ENCODE measurements at regions not wholly inside any gene's neighbourhood (a gene's known extent, or its start where the extent isn't known, plus 50 kb on each side); places are given as distances from the start of the nearest gene placed in this dataset.
"Not testable (repeated sequence)": the region's sequence is repeated elsewhere in the genome, so short reads cannot be mapped to it uniquely, and the experiment has no call there.

GRCh38 chr6:28664870-28665396, 139.3 kb downstream of the GPX5 start:
- Mint-ChIP-seq H3K4me3 (no peak overlapping the region), H3K4me1 (no peaks in the 10 kb centered on the region), H3K27me3 (peaks cover 36% of the 10 kb centered on the region), H3K36me3 (no peaks in the 10 kb centered on the region), H3K27ac (no peak overlapping the region), H3K9me3 (peaks cover 0 to 5% (median 1%) of the 10 kb centered on the region in 7 donors)
- Histone ChIP-seq H3K9me3 (ENCODE audit: control insufficient read depth in 2 of 2, low read length in 2 of 2) (no peaks in the 10 kb centered on the region), H3K4me3 (ENCODE audit: low read depth, low read length) (no peak overlapping the region), H3K4me1 (ENCODE audit: control insufficient read depth, insufficient read depth, low read length, poor library complexity, severe bottlenecking) (no peaks in the 10 kb centered on the region), H3K27ac (ENCODE audit: insufficient read depth, low read length, poor library complexity, severe bottlenecking) (no peak overlapping the region), H3K36me3 (ENCODE audit: control insufficient read depth, insufficient read depth, low read length) (no peaks in the 10 kb centered on the region), H3K27me3 (ENCODE audit: control insufficient read depth, insufficient read depth, low read length) (peaks cover 5% of the 10 kb centered on the region)
- DNase-seq (no peak), ATAC-seq (ENCODE audit: low read depth in 2 of 2) (no peak)

- Histone ChIP-seq H3K27me3 (ENCODE audit: control insufficient read depth, insufficient read depth, low read length) (peaks cover 32% of the 10 kb centered on the region), H3K36me3 (ENCODE audit: control insufficient read depth, insufficient read depth, low read length) (no peaks in the 10 kb centered on the region), H3K27ac (ENCODE audit: insufficient read depth, low read length, poor library complexity, severe bottlenecking) (no peak overlapping the region), H3K4me1 (ENCODE audit: control insufficient read depth, insufficient read depth, low read length, poor library complexity, severe bottlenecking) (no peaks in the 10 kb centered on the region), H3K9me3 (ENCODE audit: control insufficient read depth in 2 of 2, low read length in 2 of 2) (no peaks in the 10 kb centered on the region), H3K4me3 (ENCODE audit: low read depth, low read length) (no peak overlapping the region)
- Mint-ChIP-seq H3K4me1 (peaks cover 0 to 14% (median 2%) of the 10 kb centered on the region in 4 donors), H3K4me3 (peak overlapping the region in 2 of 4 donors; percentile 70 to 79), H3K9me3 (peaks cover 0 to 4% (median 0%) of the 10 kb centered on the region in 7 donors), H3K36me3 (no peaks in the 10 kb centered on the region), H3K27ac (no peak overlapping the region), H3K27me3 (peaks cover 48% of the 10 kb centered on the region)
- no peak for ATAC-seq (ENCODE audit: low read depth in 2 of 2)
- DNase-seq = no peak
These were observed 147.7 kb downstream of the GPX5 start for GRCh38 chr6:28673417-28673786.

- H3K27ac ChIP-seq (ENCODE audit: insufficient read depth, low read length, poor library complexity, severe bottlenecking) = no peak overlapping the region
- no peaks in the 10 kb centered on the region for H3K36me3 Mint-ChIP-seq
- ATAC-seq (ENCODE audit: low read depth in 2 of 2) (no peak), DNase-seq (peak in 1 of 3 donors; percentile 37)
- H3K4me1 Mint-ChIP-seq = peaks cover 0 to 14% (median 2%) of the 10 kb centered on the region in 4 donors
- peak overlapping the region in 2 of 4 donors; percentile 70 to 79 for H3K4me3 Mint-ChIP-seq
- no peaks in the 10 kb centered on the region for H3K36me3 ChIP-seq (ENCODE audit: control insufficient read depth, insufficient read depth, low read length)
- peaks cover 52% of the 10 kb centered on the region for H3K27me3 Mint-ChIP-seq
- no peaks in the 10 kb centered on the region for H3K4me1 ChIP-seq (ENCODE audit: control insufficient read depth, insufficient read depth, low read length, poor library complexity, severe bottlenecking)
- peak overlapping the region; percentile 32 for H3K4me3 ChIP-seq (ENCODE audit: low read depth, low read length)
- no peaks in the 10 kb centered on the region for H3K9me3 ChIP-seq (ENCODE audit: control insufficient read depth in 2 of 2, low read length in 2 of 2)
- H3K27ac Mint-ChIP-seq = peak overlapping the region in 1 of 3 donors; percentile 33
- H3K9me3 Mint-ChIP-seq = peaks cover 0 to 4% (median 0%) of the 10 kb centered on the region in 7 donors
- peaks cover 35% of the 10 kb centered on the region for H3K27me3 ChIP-seq (ENCODE audit: control insufficient read depth, insufficient read depth, low read length)
These were observed 148.3 kb downstream of the GPX5 start for GRCh38 chr6:28673787-28674671.

- peaks cover 39% of the 10 kb centered on the region for H3K27me3 ChIP-seq (ENCODE audit: control insufficient read depth, insufficient read depth, low read length)
- Mint-ChIP-seq H3K9me3 (peaks cover 0 to 4% (median 0%) of the 10 kb centered on the region in 7 donors), H3K36me3 (no peaks in the 10 kb centered on the region)
These were observed 149.9 kb downstream of the GPX5 start for GRCh38 chr6:28675600-28675999.

GRCh38 chr6:28682542-28682941, 156.9 kb downstream of the GPX5 start:
- ATAC-seq (ENCODE audit: low read depth in 2 of 2) (no peak), DNase-seq (no peak)
- H3K27ac Mint-ChIP-seq = peak overlapping the region in 1 of 3 donors; percentile 24
- Histone ChIP-seq H3K9me3 (ENCODE audit: control insufficient read depth in 2 of 2, low read length in 2 of 2) (no peaks in the 10 kb centered on the region), H3K27ac (ENCODE audit: insufficient read depth, low read length, poor library complexity, severe bottlenecking) (no peak overlapping the region), H3K4me1 (ENCODE audit: control insufficient read depth, insufficient read depth, low read length, poor library complexity, severe bottlenecking) (no peaks in the 10 kb centered on the region), H3K36me3 (ENCODE audit: control insufficient read depth, insufficient read depth, low read length) (no peaks in the 10 kb centered on the region), H3K4me3 (ENCODE audit: low read depth, low read length) (peak overlapping the region; percentile 19), H3K27me3 (ENCODE audit: control insufficient read depth, insufficient read depth, low read length) (peaks cover 32% of the 10 kb centered on the region)
- no peaks in the 10 kb centered on the region for H3K36me3 Mint-ChIP-seq
- peaks cover 0 to 2% (median 0%) of the 10 kb centered on the region in 7 donors for H3K9me3 Mint-ChIP-seq
- H3K4me3 Mint-ChIP-seq = no peak overlapping the region
- H3K27me3 Mint-ChIP-seq = peaks cover 79% of the 10 kb centered on the region
- peaks cover 0 to 9% (median 3%) of the 10 kb centered on the region in 4 donors for H3K4me1 Mint-ChIP-seq

More at GRCh38 chr6:28675600-28675999, 149.9 kb downstream of the GPX5 start:
- DNase-seq = no peak
- Histone ChIP-seq H3K9me3 (ENCODE audit: control insufficient read depth in 2 of 2, low read length in 2 of 2) (no peaks in the 10 kb centered on the region), H3K4me3 (ENCODE audit: low read depth, low read length) (no peak overlapping the region), H3K27ac (ENCODE audit: insufficient read depth, low read length, poor library complexity, severe bottlenecking) (no peak overlapping the region), H3K36me3 (ENCODE audit: control insufficient read depth, insufficient read depth, low read length) (no peaks in the 10 kb centered on the region), H3K4me1 (ENCODE audit: control insufficient read depth, insufficient read depth, low read length, poor library complexity, severe bottlenecking) (no peaks in the 10 kb centered on the region)
- Mint-ChIP-seq H3K27me3 (peaks cover 56% of the 10 kb centered on the region), H3K27ac (no peak overlapping the region), H3K4me3 (no peak overlapping the region), H3K4me1 (peaks cover 0 to 14% (median 2%) of the 10 kb centered on the region in 4 donors)
- ATAC-seq (ENCODE audit: low read depth in 2 of 2) = no peak

GRCh38 chr6:28682956-28683685, 157.4 kb downstream of the GPX5 start:
- not testable (repeated sequence) for H3K4me3 Mint-ChIP-seq; H3K9me3 Mint-ChIP-seq; ATAC-seq (ENCODE audit: low read depth in 2 of 2); H3K36me3 Mint-ChIP-seq; H3K4me1 Mint-ChIP-seq; H3K4me1 ChIP-seq (ENCODE audit: control insufficient read depth, insufficient read depth, low read length, poor library complexity, severe bottlenecking); H3K27ac ChIP-seq (ENCODE audit: insufficient read depth, low read length, poor library complexity, severe bottlenecking); H3K9me3 ChIP-seq (ENCODE audit: control insufficient read depth in 2 of 2, low read length in 2 of 2); H3K36me3 ChIP-seq (ENCODE audit: control insufficient read depth, insufficient read depth, low read length)
- peak overlapping the region; percentile 19 for H3K4me3 ChIP-seq (ENCODE audit: low read depth, low read length)
- peaks cover 75% of the 10 kb centered on the region for H3K27me3 Mint-ChIP-seq
- H3K27ac Mint-ChIP-seq = peak overlapping the region in 1 of 3 donors; percentile 24
- DNase-seq = peak in 1 of 3 donors; percentile 7
- peaks cover 31% of the 10 kb centered on the region for H3K27me3 ChIP-seq (ENCODE audit: control insufficient read depth, insufficient read depth, low read length)

- Mint-ChIP-seq H3K4me1 (peaks cover 0 to 9% (median 3%) of the 10 kb centered on the region in 4 donors), H3K27ac (no peak overlapping the region), H3K36me3 (no peaks in the 10 kb centered on the region), H3K27me3 (peaks cover 76% of the 10 kb centered on the region), H3K9me3 (peaks cover 0 to 2% (median 0%) of the 10 kb centered on the region in 7 donors), H3K4me3 (no peak overlapping the region)
- peak in 2 of 3 donors; percentile 28 to 32 for DNase-seq
- peak in 1 of 2 donors; percentile 39 for ATAC-seq (ENCODE audit: low read depth in 2 of 2)
- peaks cover 27% of the 10 kb centered on the region for H3K27me3 ChIP-seq (ENCODE audit: control insufficient read depth, insufficient read depth, low read length)
- H3K9me3 ChIP-seq (ENCODE audit: control insufficient read depth in 2 of 2, low read length in 2 of 2) = no peaks in the 10 kb centered on the region
- no peak overlapping the region for H3K27ac ChIP-seq (ENCODE audit: insufficient read depth, low read length, poor library complexity, severe bottlenecking)
- H3K4me1 ChIP-seq (ENCODE audit: control insufficient read depth, insufficient read depth, low read length, poor library complexity, severe bottlenecking) = no peaks in the 10 kb centered on the region
- H3K4me3 ChIP-seq (ENCODE audit: low read depth, low read length) = no peak overlapping the region
- H3K36me3 ChIP-seq (ENCODE audit: control insufficient read depth, insufficient read depth, low read length) = no peaks in the 10 kb centered on the region
These were observed 158.4 kb downstream of the GPX5 start for GRCh38 chr6:28683945-28684538.

Measured in CD4-positive, CD25-positive, alpha-beta regulatory T cell (primary cell).